Tibial artery (tissue), 4 donors: ENCODE measurements at regions not wholly inside any gene's neighbourhood (a gene's known extent, or its start where the extent isn't known, plus 50 kb on each side); places are given as distances from the start of the nearest gene placed in this dataset.
A peak's percentile ranks its signal among the peaks of the same experiment; 100 is the strongest.

Experiments used
- DNase-seq, 2 donors: peaks; one replicate each; pipeline ENCODE4 v3.0.0-alpha.2; 2019
- H3K27ac ChIP-seq, 2 donors: fragments of 200-600 bp; sonication (generic) in 1 of 2; 1 replicate in 1 of 2; 2 replicates in 1 of 2; pipeline ENCODE4 v1.5.1; 2018 to 2019; ENCODE audit warnings: mild to moderate bottlenecking in 1 of 2
- H3K27me3 ChIP-seq, 2 donors: fragments of 200-600 bp; sonication (generic) in 1 of 2; one replicate each; pipeline versions ENCODE4 v1.5.1 to v1.6.0; 2016 to 2019
- H3K36me3 ChIP-seq, 3 donors: fragments of 200-600 bp; sonication (generic) in 2 of 3; one replicate each; pipeline ENCODE4 v1.5.1; 2016 to 2019; ENCODE audit warnings: mild to moderate bottlenecking in 2 of 3
- H3K4me1 ChIP-seq, 4 donors: fragments of 200-600 bp; sonication (generic) in 2 of 4; 1 replicate in 3 of 4; 2 replicates in 1 of 4; pipeline ENCODE4 v1.5.1; 2016 to 2019
- H3K4me3 ChIP-seq, 2 donors: fragments of 200-600 bp; sonication (generic) in 1 of 2; 1 replicate in 1 of 2; 2 replicates in 1 of 2; pipeline ENCODE4 v1.5.1; 2018 to 2019; ENCODE audit warnings: mild to moderate bottlenecking in 2 of 2
- H3K9me3 ChIP-seq, 3 donors: fragments of 200-600 bp; sonication (generic) in 1 of 3; one replicate each; pipeline ENCODE4 v1.5.1; 2016 to 2019
- CTCF ChIP-seq, 2 experiments: fragments of 200-600 bp in 1 of 2; fragments of 450-650 bp in 1 of 2; IDR thresholded peaks; one replicate each; pipeline ENCODE4 v1.5.1; 2017 to 2019; ENCODE audit warnings: antibody characterized with exemption in 2 of 2, mild to moderate bottlenecking in 1 of 2, moderate library complexity in 1 of 2
- intact Hi-C: fragments of 100-400 bp; cut with DNase I; formaldehyde crosslinking; loops from one replicate; pipeline ENCODE4 v1.15.0; 2023; ENCODE audit warnings: low total_unique reads

- no peak for DNase-seq
- Histone ChIP-seq H3K36me3 (no peaks in the 10 kb centered on the region), H3K27me3 (no peaks in the 10 kb centered on the region), H3K27ac (no peak overlapping the region), H3K4me1 (peaks cover 0 to 24% (median 16%) of the 10 kb centered on the region in 4 donors), H3K4me3 (no peak overlapping the region), H3K9me3 (no peaks in the 10 kb centered on the region)
- intact Hi-C loops, result no loop called here
- no peak for TF ChIP-seq CTCF (IDR thresholded peaks at IDR 0.05)
Measured at GRCh38 chr2:179348906-179349305, 84.3 kb upstream of the SESTD1 start.

- TF ChIP-seq CTCF (IDR thresholded peaks at IDR 0.05), result no peak
- Histone ChIP-seq H3K4me3 (no peak overlapping the region), H3K36me3 (no peaks in the 10 kb centered on the region), H3K4me1 (peaks cover 0 to 26% (median 19%) of the 10 kb centered on the region in 4 donors), H3K9me3 (no peaks in the 10 kb centered on the region), H3K27me3 (no peaks in the 10 kb centered on the region), H3K27ac (peak overlapping the region; percentile 47 to 67)
- DNase-seq, result no peak
- intact Hi-C loops, result no loop called here
Measured at GRCh38 chr2:179344970-179345369, 80.3 kb upstream of the SESTD1 start.

DNA sequence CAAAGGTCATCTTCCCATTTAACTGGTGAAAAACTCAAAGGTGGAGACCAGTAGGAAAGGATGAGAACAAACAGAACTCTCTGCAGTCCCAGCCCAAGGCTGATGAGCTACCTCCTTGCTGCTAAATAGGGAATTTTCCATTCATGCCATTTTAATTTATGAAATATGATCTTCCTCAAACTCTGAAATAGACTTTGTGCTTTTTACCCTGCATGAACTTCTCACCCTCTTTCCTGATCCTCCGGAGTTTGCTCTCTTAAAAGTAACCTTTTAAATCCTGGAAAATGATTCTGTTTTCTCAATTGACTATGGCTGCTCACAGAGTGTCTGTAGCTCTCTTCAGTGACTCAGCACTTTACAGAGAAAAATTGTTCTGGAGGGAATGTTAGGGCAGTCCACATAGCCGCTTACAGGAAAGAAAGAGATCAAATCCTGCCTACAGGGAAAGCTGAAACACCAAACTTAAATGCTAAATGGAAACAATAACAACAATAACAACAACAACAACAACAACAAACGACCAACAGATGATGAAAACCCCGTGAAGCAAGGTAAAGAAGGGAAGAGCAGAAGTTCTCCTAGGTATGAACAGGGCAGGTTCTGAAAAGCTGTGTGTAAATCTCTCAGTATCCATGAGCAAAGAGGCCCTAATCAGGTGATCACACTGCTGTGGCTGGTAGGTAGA is 79.8 kb upstream of the SESTD1 start:
- TF ChIP-seq CTCF (IDR thresholded peaks at IDR 0.05), result no peak
- H3K4me1 ChIP-seq, result peaks cover 0 to 24% (median 19%) of the 10 kb centered on the region in 4 donors
- H3K27me3 ChIP-seq, result no peaks in the 10 kb centered on the region
- no peaks in the 10 kb centered on the region for H3K36me3 ChIP-seq
- DNase-seq, result no peak
- H3K4me3 ChIP-seq, result no peak overlapping the region
- no peaks in the 10 kb centered on the region for H3K9me3 ChIP-seq
- intact Hi-C loops, result no loop called here
- H3K27ac ChIP-seq, result peak overlapping the region; percentile 47 to 67

DNA sequence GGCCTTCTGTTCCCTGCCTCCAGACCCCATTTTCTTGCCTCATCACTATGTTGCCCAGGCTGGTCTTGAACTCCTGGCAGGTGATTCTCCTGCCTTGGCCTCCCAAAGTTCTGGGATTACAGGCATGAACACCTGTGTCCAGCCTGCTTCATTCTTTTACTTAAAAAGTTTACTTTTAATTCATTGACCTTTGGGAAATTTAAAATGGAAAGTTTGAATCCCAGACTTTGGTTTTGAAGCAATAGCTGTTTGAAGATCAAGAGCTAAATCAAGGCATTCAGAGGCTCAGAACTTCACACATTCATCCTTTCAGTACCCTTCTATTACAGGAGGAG is 79.3 kb upstream of the SESTD1 start:
- Histone ChIP-seq H3K36me3 (no peaks in the 10 kb centered on the region), H3K27me3 (no peaks in the 10 kb centered on the region), H3K9me3 (no peaks in the 10 kb centered on the region), H3K27ac (peak overlapping the region; percentile 47 to 67), H3K4me3 (no peak overlapping the region), H3K4me1 (peaks cover 0 to 23% (median 19%) of the 10 kb centered on the region in 4 donors)
- intact Hi-C loops, result no loop called here
- TF ChIP-seq CTCF (IDR thresholded peaks at IDR 0.05), result no peak
- DNase-seq, result no peak

GRCh38 chr2:179341152-179341866 is 76.7 kb upstream of the SESTD1 start:
- DNase-seq, result no peak
- no peaks in the 10 kb centered on the region for H3K9me3 ChIP-seq
- intact Hi-C loops, result no loop called here
- TF ChIP-seq CTCF (IDR thresholded peaks at IDR 0.05), result no peak
- no peak overlapping the region for H3K27ac ChIP-seq
- no peaks in the 10 kb centered on the region for H3K36me3 ChIP-seq
- peaks cover 0 to 48% (median 28%) of the 10 kb centered on the region in 4 donors for H3K4me1 ChIP-seq
- no peaks in the 10 kb centered on the region for H3K27me3 ChIP-seq
- no peak overlapping the region for H3K4me3 ChIP-seq
